Stimulated activated CD4-positive, alpha-beta T cell treated with anti-CD3 and anti-CD28 coated beads, TNF-alpha, amount 100 ng/mL, for 24 hours (primary cell): ENCODE measurements at regions not wholly inside any gene's neighbourhood (a gene's known extent, or its start where the extent isn't known, plus 50 kb on each side); places are given as distances from the start of the nearest gene placed in this dataset.

Source experiments
- DNase-seq, 3 experiments: peaks; one replicate each; pipeline ENCODE4 v3.0.0-alpha.2; 2020; ENCODE audit warnings: low read depth in 3 of 3

DNA sequence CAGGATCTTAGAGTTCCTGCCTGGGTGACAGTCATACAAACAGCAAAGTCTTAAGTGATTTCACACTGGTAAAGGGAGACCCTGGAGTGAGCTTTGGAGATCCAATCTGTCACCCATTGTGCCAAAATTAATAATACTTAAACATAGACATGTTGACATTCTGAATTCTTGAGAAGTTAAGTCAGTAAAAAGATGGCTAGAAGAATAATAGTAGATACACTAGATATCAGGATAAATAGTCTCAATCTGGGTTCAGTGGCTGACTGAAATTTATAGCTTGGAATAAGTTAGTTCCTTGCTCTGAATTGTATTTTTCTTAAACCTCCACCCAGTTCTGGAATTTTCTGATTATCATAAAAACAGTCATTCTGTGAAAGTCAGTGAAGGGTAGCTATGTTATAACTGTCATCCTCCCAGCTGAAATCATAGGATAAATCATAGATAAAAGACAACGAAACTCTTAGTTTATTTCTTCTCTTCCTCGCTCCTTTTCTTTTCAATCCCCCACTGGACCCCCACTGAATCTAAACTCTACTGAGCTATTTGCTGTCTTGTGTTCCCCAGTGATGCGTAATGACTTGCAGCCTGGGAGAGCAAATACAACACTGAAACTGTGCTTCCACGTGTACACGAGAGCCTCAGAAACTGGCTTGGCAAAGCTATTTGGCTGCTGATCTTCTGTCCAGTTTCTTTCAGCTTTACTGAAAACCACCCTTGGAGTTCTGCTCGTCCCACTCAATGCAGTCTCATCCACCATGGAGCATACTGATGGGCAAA lies 175.4 kb upstream of the TP63 start:
- no peak for DNase-seq

GRCh38 chr3:189457201-189457607 lies 174.0 kb upstream of the TP63 start:
- no peak for DNase-seq

DNA sequence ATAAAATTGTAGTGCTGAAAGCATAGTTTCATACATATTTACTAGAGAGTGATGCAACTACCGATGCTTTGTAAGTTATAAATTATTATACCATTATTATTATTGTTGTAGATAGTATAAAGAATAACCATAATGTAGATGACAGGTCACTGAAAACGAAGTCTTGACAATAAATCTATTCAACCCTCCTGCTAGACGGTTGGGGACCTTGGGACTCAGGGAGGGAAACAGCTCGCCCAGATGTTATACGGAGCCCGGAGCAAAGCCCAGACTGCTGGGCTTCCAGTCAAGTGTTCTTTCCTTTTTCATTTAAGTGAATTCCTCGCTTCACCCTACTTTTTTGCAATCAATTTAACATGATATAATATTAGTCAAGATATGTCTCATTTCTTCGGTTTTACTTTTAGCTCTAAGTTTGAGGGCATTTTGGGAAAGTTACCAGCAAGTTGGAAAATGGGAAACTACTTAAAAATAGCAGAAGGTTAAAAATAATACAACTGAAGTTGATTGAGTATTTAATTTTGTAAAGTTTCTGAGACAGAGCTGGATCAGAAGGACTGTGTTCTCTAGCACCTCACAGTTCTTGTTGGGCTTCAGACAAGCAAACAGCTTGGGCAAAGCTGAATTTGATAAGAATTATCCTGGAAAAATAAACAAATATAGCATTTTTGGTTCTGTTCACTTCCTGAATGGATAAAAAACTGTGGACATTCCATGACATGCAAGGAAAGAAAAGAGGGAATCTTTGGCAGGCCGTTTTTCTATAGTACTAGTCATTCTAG lies 173.4 kb upstream of the TP63 start:
- no peak for DNase-seq

- DNase-seq: no peak
Measured at GRCh38 chr3:189458528-189458927, 172.7 kb upstream of the TP63 start.

DNA sequence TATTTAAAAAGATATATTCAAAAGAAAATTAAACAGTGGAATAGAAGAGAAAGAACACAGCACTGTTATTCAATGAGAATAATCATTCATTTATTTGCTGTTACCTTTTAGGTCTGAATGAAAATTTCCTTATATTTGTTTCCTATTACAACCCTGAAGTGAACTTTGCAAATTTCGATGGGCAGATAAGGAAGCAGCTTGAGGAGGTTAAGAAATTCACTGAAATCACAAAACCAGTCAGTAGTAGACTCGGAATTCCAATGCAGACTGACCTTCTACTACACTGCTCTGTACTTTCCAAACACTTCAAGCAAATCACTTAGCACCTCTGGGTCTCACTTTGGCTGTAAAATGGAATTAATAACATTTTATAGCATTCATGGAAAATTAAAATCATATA lies 172.0 kb upstream of the TP63 start:
- DNase-seq: no peak

DNA sequence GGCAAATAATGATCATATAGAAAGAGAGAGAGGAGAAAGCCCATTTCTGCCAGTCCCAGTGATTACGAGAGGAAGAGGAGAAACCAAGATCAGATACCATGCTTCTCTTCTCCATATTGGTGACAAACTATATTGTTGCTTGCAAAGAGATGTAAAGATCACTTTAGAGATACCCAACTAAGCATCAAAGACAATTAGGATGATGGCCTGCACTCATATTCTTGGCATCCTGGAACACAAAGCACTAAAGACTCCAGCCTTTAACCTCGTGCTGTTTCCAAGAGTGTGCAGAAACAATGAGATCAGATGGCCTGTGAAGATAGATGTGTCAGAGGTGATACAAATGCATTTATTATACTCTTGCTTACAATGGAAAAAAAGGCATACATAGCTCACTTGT lies 170.7 kb upstream of the TP63 start:
- DNase-seq: no peak

DNA sequence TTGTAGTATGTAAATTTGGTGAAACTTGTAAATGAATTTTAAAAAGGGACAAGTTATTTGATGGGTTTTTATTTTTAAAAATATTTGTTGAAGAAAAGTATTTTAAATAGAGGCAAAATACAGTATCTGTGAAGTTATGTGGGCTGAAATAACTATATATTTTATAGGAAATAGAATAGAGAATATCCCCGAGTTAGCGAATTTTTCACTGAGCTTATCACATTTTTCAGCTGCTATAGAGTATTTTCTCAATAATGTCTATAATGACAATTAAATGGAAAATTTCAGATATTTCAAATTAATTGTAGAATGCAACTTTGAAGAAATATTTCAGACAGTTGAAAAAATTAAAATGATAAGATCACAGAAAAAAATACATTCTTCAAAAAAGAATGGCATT lies 166.4 kb upstream of the TP63 start:
- no peak for DNase-seq

- no peak for DNase-seq
Measured at GRCh38 chr3:189466004-189466403, 165.2 kb upstream of the TP63 start.

GRCh38 chr3:189467451-189467850 lies 163.7 kb upstream of the TP63 start:
- no peak for DNase-seq

GRCh38 chr3:189474944-189475343 lies 156.2 kb upstream of the TP63 start:
- no peak for DNase-seq

GRCh38 chr3:189477614-189478013 lies 153.6 kb upstream of the TP63 start:
- no peak for DNase-seq

- DNase-seq: no peak
Measured at GRCh38 chr3:189486556-189486955, 144.6 kb upstream of the TP63 start.

GRCh38 chr3:189488241-189488767 lies 142.9 kb upstream of the TP63 start:
- DNase-seq: no peak

DNA sequence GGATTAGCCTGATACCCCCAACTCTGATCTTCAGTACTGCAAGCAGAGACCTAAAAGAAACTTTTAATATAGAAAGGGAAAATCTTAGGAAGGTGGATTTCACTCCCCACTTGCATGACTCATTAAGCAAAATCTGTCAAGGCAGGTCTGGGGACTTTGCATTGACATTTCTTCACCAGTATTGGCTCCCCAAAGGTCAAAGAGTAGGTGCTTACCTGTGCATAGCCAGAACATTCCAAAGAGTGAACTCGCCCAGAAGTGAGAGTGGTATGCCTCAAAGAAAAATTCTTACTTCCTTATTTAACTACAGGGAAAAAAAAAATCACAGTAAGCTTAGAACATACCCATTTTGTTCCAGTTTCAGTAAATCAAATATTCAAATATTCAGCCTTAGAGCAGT lies 140.9 kb upstream of the TP63 start:
- no peak for DNase-seq

DNA sequence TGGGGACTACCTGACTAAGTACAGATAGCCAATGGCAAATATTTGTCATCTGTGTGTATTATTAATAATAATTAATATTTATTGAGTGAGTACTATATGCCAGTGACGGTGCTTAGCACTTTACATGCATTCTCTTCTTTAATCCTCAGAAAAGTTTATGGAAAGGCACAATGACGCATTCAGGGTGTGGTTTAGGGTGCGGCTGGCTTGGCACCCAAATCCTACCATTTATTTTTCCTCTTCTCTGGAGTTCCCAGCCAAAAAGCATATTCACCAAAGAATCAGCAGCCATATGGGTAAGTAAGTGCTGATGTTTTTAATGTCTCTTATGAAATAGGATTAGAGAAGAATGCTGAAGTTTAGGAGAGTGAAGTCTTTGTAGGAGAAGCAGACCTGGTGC lies 140.4 kb upstream of the TP63 start:
- no peak for DNase-seq

- no peak for DNase-seq
Measured at GRCh38 chr3:189491831-189492230, 139.4 kb upstream of the TP63 start.

- no peak for DNase-seq
Measured at GRCh38 chr3:189493271-189493670, 137.9 kb upstream of the TP63 start.

DNA sequence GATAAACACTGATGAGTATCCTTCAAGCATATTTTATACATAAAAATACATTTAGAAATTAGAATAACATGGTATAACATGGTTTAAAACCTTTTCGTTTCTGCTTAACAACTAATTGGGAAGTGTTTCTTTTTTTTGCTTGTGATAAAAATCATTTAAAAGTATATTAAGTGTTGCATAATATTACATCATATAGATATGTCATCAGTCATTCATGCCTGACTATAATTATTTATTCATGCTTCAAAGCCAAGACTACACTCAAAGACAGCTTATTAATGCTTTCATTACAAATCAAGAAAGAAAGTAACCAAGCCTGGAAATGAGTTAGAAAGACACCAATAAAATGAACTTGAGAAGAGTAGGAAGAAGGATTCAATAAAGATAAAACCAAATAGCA lies 136.6 kb upstream of the TP63 start:
- no peak for DNase-seq

GRCh38 chr3:189496375-189497138 lies 134.6 kb upstream of the TP63 start:
- no peak for DNase-seq

GRCh38 chr3:189498995-189499704 lies 132.0 kb upstream of the TP63 start:
- DNase-seq: no peak

DNA sequence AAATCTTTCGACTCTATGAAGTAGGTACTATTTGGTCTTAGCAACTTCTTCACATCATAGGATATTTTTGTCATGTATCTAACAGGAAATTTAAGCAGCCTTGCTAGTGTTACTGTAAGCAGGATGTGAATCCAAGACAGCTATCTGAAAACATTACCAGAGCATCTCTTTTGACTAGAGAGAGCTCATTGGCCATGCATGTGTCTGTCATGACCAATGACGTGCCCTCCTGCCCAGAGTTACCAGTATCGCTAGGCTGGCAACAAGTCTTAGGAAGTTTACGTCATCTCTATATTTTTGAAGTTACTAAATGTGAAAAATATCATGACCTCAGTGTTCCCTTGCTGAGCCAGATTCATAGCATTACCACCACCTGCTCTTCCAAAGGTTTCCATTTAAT lies 130.9 kb upstream of the TP63 start:
- DNase-seq: no peak
